Lung (tissue), 11 donors: ENCODE measurements at regions not wholly inside any gene's neighbourhood (a gene's known extent, or its start where the extent isn't known, plus 50 kb on each side); places are given as distances from the start of the nearest gene placed in this dataset.

Source experiments
- ATAC-seq: fragments of 200-7000 bp; cut with Tn5 transposase; one replicate; pipeline ENCODE4 v1.9.1; 2020; ENCODE audit warnings: moderate number of reproducible peaks; ENCODE audit not compliant: insufficient read depth, low FRiP score
- DNase-seq, 3 donors: peaks; one replicate each; pipeline ENCODE4 v3.0.0-alpha.2; 2013 to 2017
- H3K27ac ChIP-seq, 2 donors: one replicate each; pipeline ENCODE4 v1.5.1; 2013; ENCODE audit warnings: mild to moderate bottlenecking in 2 of 2, moderate library complexity in 2 of 2, control low read depth in 1 of 2, inconsistent platforms in 1 of 2, low read depth in 1 of 2, low read length in 1 of 2
- H3K27me3 ChIP-seq, 3 donors: one replicate each; pipeline ENCODE4 v1.5.1; 2013; ENCODE audit warnings: low read length in 2 of 3; ENCODE audit not compliant: control insufficient read depth in 3 of 3, insufficient read depth in 3 of 3
- H3K36me3 ChIP-seq, 4 donors: one replicate each; pipeline ENCODE4 v1.5.1; 2013; ENCODE audit warnings: low read length in 4 of 4, mild to moderate bottlenecking in 1 of 4, moderate library complexity in 1 of 4; ENCODE audit not compliant: control insufficient read depth in 4 of 4, insufficient read depth in 4 of 4
- H3K4me1 ChIP-seq, 5 donors: one replicate each; pipeline ENCODE4 v1.5.1; 2013; ENCODE audit warnings: low read length in 5 of 5, mild to moderate bottlenecking in 2 of 5, moderate library complexity in 1 of 5; ENCODE audit not compliant: control insufficient read depth in 5 of 5, insufficient read depth in 5 of 5
- H3K4me3 ChIP-seq: one replicate; pipeline ENCODE4 v1.5.1; 2013; ENCODE audit warnings: mild to moderate bottlenecking, control low read depth, moderate library complexity
- H3K9ac ChIP-seq, 2 donors: one replicate each; pipeline ENCODE4 v1.5.1; 2013; ENCODE audit warnings: low read length in 2 of 2, control low read depth in 1 of 2; ENCODE audit not compliant: insufficient read depth in 1 of 2
- H3K9me3 ChIP-seq, 4 donors: one replicate each; pipeline ENCODE4 v1.5.1; 2013; ENCODE audit warnings: low read length in 3 of 4, mild to moderate bottlenecking in 1 of 4, moderate library complexity in 1 of 4; ENCODE audit not compliant: control insufficient read depth in 4 of 4, insufficient read depth in 3 of 4
- WGBS, 2 donors: extraction: QIAGEN DNeasy Blood & Tissue Kit; methylation state at CpG; one replicate each; pipeline ENCODE4 v1.1.7; 2013; 5-methylcytosine and 5-hydroxymethylcytosine counted together
- TF ChIP-seq, protein P1 (sequence below): IDR thresholded peaks from 2 replicates; pipeline ENCODE4 v1.5.1; 2012; ENCODE audit warnings: mild to moderate bottlenecking; ENCODE audit errors: control extremely low read depth, extremely low read depth
- donor health status: control.
- donor health status: control.
- donor health status: Bipolar disorder and iron deficiency.
- donor health status: healthy.
- donor health status: DM: yes; HTN: yes; CAD: no.

- H3K27me3 ChIP-seq = no peaks in the 10 kb centered on the region
- H3K9ac ChIP-seq = no peak overlapping the region
- no peaks in the 10 kb centered on the region for H3K4me1 ChIP-seq
- no peaks in the 10 kb centered on the region for H3K36me3 ChIP-seq
- no peak for ATAC-seq
- no peak overlapping the region for H3K27ac ChIP-seq
- TF ChIP-seq, protein P1, sequence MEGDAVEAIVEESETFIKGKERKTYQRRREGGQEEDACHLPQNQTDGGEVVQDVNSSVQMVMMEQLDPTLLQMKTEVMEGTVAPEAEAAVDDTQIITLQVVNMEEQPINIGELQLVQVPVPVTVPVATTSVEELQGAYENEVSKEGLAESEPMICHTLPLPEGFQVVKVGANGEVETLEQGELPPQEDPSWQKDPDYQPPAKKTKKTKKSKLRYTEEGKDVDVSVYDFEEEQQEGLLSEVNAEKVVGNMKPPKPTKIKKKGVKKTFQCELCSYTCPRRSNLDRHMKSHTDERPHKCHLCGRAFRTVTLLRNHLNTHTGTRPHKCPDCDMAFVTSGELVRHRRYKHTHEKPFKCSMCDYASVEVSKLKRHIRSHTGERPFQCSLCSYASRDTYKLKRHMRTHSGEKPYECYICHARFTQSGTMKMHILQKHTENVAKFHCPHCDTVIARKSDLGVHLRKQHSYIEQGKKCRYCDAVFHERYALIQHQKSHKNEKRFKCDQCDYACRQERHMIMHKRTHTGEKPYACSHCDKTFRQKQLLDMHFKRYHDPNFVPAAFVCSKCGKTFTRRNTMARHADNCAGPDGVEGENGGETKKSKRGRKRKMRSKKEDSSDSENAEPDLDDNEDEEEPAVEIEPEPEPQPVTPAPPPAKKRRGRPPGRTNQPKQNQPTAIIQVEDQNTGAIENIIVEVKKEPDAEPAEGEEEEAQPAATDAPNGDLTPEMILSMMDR = no peak
- no peak overlapping the region for H3K4me3 ChIP-seq
- no peaks in the 10 kb centered on the region for H3K9me3 ChIP-seq
- WGBS, 2 donors = 74 to 85% methylated on average over 7 of the region's 7 CpGs
- no peak for DNase-seq
Observed at GRCh38 chr2:105626212-105626965, 118.3 kb upstream of the NCK2 start.

- H3K9me3 ChIP-seq = no peaks in the 10 kb centered on the region
- no peaks in the 10 kb centered on the region for H3K36me3 ChIP-seq
- ATAC-seq (no peak), DNase-seq (no peak)
- no peaks in the 10 kb centered on the region for H3K27me3 ChIP-seq
- H3K4me1 ChIP-seq = no peaks in the 10 kb centered on the region
- TF ChIP-seq, protein P1 = no peak
- no peak overlapping the region for H3K4me3 ChIP-seq
- 77 to 83% methylated on average over 11 of the region's 11 CpGs for WGBS, 2 donors
- no peak overlapping the region for H3K27ac ChIP-seq
- H3K9ac ChIP-seq = no peak overlapping the region
Observed at GRCh38 chr2:105625632-105626031, 119.1 kb upstream of the NCK2 start.

- Histone ChIP-seq H3K4me3 (no peak overlapping the region), H3K9ac (no peak overlapping the region), H3K27ac (no peak overlapping the region), H3K36me3 (no peaks in the 10 kb centered on the region), H3K9me3 (peaks cover 0 to 2% (median 0%) of the 10 kb centered on the region in 4 donors), H3K4me1 (no peaks in the 10 kb centered on the region), H3K27me3 (no peaks in the 10 kb centered on the region)
- ATAC-seq (no peak), DNase-seq (no peak)
- 79 to 88% methylated on average over 7 of the region's 7 CpGs for WGBS, 2 donors
- TF ChIP-seq, protein P1 = no peak
Observed at GRCh38 chr2:105621038-105621437, 123.7 kb upstream of the NCK2 start.

- Histone ChIP-seq H3K4me1 (no peaks in the 10 kb centered on the region), H3K27ac (no peak overlapping the region), H3K4me3 (no peak overlapping the region), H3K36me3 (no peaks in the 10 kb centered on the region), H3K9me3 (peaks cover 0 to 2% (median 0%) of the 10 kb centered on the region in 4 donors), H3K9ac (no peak overlapping the region), H3K27me3 (no peaks in the 10 kb centered on the region)
- TF ChIP-seq, protein P1 = no peak
- no peak for ATAC-seq
- WGBS, 2 donors = 75 to 80% methylated on average over 4 of the region's 4 CpGs
- no peak for DNase-seq
Observed at GRCh38 chr2:105618351-105618659, 126.4 kb upstream of the NCK2 start.
